ENCODE measurements at regions not wholly inside any gene's neighbourhood (a gene's known extent, or its start where the extent isn't known, plus 50 kb on each side); places are given as distances from the start of the nearest gene placed in this dataset.

DNA sequence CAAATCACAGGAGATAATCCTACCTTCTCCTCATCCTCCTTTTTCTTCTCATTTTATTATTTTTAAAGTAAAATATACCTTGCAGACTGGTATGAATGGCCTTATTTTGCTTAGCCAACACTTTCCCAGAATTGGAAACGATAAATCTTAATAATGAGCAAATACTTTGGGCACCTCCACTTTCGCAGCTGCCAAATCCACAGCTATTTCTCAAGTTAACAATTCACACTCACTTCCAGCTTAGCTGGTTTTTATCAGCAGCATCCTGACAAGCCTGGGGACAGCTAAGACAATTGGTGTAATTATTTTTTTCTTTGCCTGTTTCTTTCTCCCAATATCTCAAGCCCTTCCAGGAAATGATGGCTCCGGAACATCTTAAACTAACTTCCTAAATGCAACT lies 867.5 kb upstream of the TMEM132C start:
- Histone ChIP-seq H3K36me3 (ENCODE audit: insufficient read depth, low read length) (no peaks in the 10 kb centered on the region), H3K79me2 (ENCODE audit: insufficient read depth, low read depth, low read length) (no peaks in the 10 kb centered on the region), H3K9me3 (ENCODE audit: low read length) (no peaks in the 10 kb centered on the region), H3K4me3 (ENCODE audit: low read depth, low read length, poor library complexity, severe bottlenecking) (no peak overlapping the region), H4K20me1 (ENCODE audit: insufficient read depth, low read length) (no peaks in the 10 kb centered on the region), H3K9me2 (ENCODE audit: insufficient read depth, low read length) (no peaks in the 10 kb centered on the region), H3K4me2 (ENCODE audit: low read length) (no peak overlapping the region), H3K27ac (ENCODE audit: low read depth, low read length, poor library complexity, severe bottlenecking) (no peak overlapping the region), H3K4me1 (ENCODE audit: insufficient read depth, low read length, poor library complexity, severe bottlenecking) (no peaks in the 10 kb centered on the region), H2AFZ (ENCODE audit: low read length) (no peak overlapping the region)
- ChIA-PET POLR2A (no interaction called here), CTCF (ENCODE audit: unreplicated experiment) (no interaction called here)
- intact Hi-C loops (cut with micrococcal nuclease; ENCODE audit: unreplicated experiment): no loop called here
- BruUV-seq (replicated peaks): no TSS peak
- TF ChIP-seq EZH2phosphoT487 (IDR thresholded peaks at IDR 0.05; ENCODE audit: borderline replicate concordance, low read depth, low read length): no peak
- TF ChIP-seq CTCF (conservative IDR thresholded peaks at IDR 0.05; ENCODE audit: low read length): no peak
- DNase-seq (ENCODE audit: low spot score): no peak

- ChIA-PET POLR2A (no interaction called here), CTCF (ENCODE audit: unreplicated experiment) (no interaction called here)
- Histone ChIP-seq H3K9me3 (ENCODE audit: low read length) (no peaks in the 10 kb centered on the region), H3K79me2 (ENCODE audit: insufficient read depth, low read depth, low read length) (no peaks in the 10 kb centered on the region), H3K4me2 (ENCODE audit: low read length) (no peak overlapping the region), H2AFZ (ENCODE audit: low read length) (no peak overlapping the region), H4K20me1 (ENCODE audit: insufficient read depth, low read length) (no peaks in the 10 kb centered on the region), H3K9me2 (ENCODE audit: insufficient read depth, low read length) (no peaks in the 10 kb centered on the region), H3K36me3 (ENCODE audit: insufficient read depth, low read length) (no peaks in the 10 kb centered on the region), H3K27ac (ENCODE audit: low read depth, low read length, poor library complexity, severe bottlenecking) (no peak overlapping the region), H3K4me3 (ENCODE audit: low read depth, low read length, poor library complexity, severe bottlenecking) (no peak overlapping the region), H3K4me1 (ENCODE audit: insufficient read depth, low read length, poor library complexity, severe bottlenecking) (no peaks in the 10 kb centered on the region)
- intact Hi-C loops (cut with micrococcal nuclease; ENCODE audit: unreplicated experiment): no loop called here
- DNase-seq (ENCODE audit: low spot score): no peak
- TF ChIP-seq CTCF (conservative IDR thresholded peaks at IDR 0.05; ENCODE audit: low read length) (no peak), EZH2phosphoT487 (IDR thresholded peaks at IDR 0.05; ENCODE audit: borderline replicate concordance, low read depth, low read length) (no peak)
- no TSS peak for BruUV-seq (replicated peaks)
These were observed 866.7 kb upstream of the TMEM132C start for GRCh38 chr12:127400221-127400620.

GRCh38 chr12:127401005-127401404 lies 866.0 kb upstream of the TMEM132C start:
- no peak for DNase-seq (ENCODE audit: low spot score)
- CTCF ChIA-PET (ENCODE audit: unreplicated experiment): no interaction called here
- BruUV-seq (replicated peaks): no TSS peak
- H2AFZ ChIP-seq (ENCODE audit: low read length): no peak overlapping the region
- no peaks in the 10 kb centered on the region for H3K36me3 ChIP-seq (ENCODE audit: insufficient read depth, low read length)
- TF ChIP-seq CTCF (conservative IDR thresholded peaks at IDR 0.05; ENCODE audit: low read length) (no peak), EZH2phosphoT487 (IDR thresholded peaks at IDR 0.05; ENCODE audit: borderline replicate concordance, low read depth, low read length) (no peak)
- POLR2A ChIA-PET: interaction anchor here (0.7 kb wide), 1 partner anchor 643 kb away, joined by 3 read pairs; no protein-coding TSS in a partner anchor
- no peak overlapping the region for H3K4me2 ChIP-seq (ENCODE audit: low read length)
- H3K9me3 ChIP-seq (ENCODE audit: low read length): no peaks in the 10 kb centered on the region
- H3K9me2 ChIP-seq (ENCODE audit: insufficient read depth, low read length): no peaks in the 10 kb centered on the region
- H4K20me1 ChIP-seq (ENCODE audit: insufficient read depth, low read length): no peaks in the 10 kb centered on the region
- no peaks in the 10 kb centered on the region for H3K79me2 ChIP-seq (ENCODE audit: insufficient read depth, low read depth, low read length)
- no peaks in the 10 kb centered on the region for H3K4me1 ChIP-seq (ENCODE audit: insufficient read depth, low read length, poor library complexity, severe bottlenecking)
- intact Hi-C loops (cut with micrococcal nuclease; ENCODE audit: unreplicated experiment): no loop called here
- H3K27ac ChIP-seq (ENCODE audit: low read depth, low read length, poor library complexity, severe bottlenecking): no peak overlapping the region
- no peak overlapping the region for H3K4me3 ChIP-seq (ENCODE audit: low read depth, low read length, poor library complexity, severe bottlenecking)
